MM.1S (cell line): ENCODE measurements at regions not wholly inside any gene's neighbourhood (a gene's known extent, or its start where the extent isn't known, plus 50 kb on each side); places are given as distances from the start of the nearest gene placed in this dataset.

Experiments
- DNase-seq: peaks from one replicate; pipeline ENCODE4 v3.0.0-alpha.2; 2015
- H2AFZ ChIP-seq: fragments of 300-600 bp; sonication (generic); 2 replicates; pipeline ENCODE4 v1.6.0; 2016; ENCODE audit warnings: antibody characterized with exemption, low read length
- H3F3A ChIP-seq: fragments of 300-600 bp; sonication (generic); 2 replicates; pipeline ENCODE4 v1.6.1; 2016; ENCODE audit warnings: mild to moderate bottlenecking, antibody characterized with exemption, low read length, moderate library complexity, mixed read lengths; ENCODE audit not compliant: insufficient read depth
- H3K27ac ChIP-seq: fragments of 300-600 bp; sonication (generic); 2 replicates; pipeline ENCODE4 v1.5.1; 2016; ENCODE audit warnings: mild to moderate bottlenecking, low read length
- H3K27me3 ChIP-seq: fragments of 300-600 bp; sonication (generic); replicated peaks from 2 replicates; pipeline ENCODE4 v1.6.0; 2016; ENCODE audit warnings: low read length; ENCODE audit not compliant: insufficient read depth
- H3K36me3 ChIP-seq: fragments of 300-600 bp; sonication (generic); replicated peaks from 2 replicates; pipeline ENCODE4 v1.6.1; 2016; ENCODE audit warnings: mild to moderate bottlenecking, low read length, mixed read lengths; ENCODE audit not compliant: insufficient read depth
- H3K4me1 ChIP-seq: fragments of 300-600 bp; sonication (generic); 2 replicates; pipeline ENCODE4 v1.6.1; 2016; ENCODE audit warnings: low read length, mixed read lengths
- H3K4me2 ChIP-seq: fragments of 300-600 bp; sonication (generic); 2 replicates; pipeline ENCODE4 v1.6.0; 2016; ENCODE audit warnings: low read depth, low read length
- H3K4me3 ChIP-seq: fragments of 300-600 bp; sonication (generic); 2 replicates; pipeline ENCODE4 v1.5.1; 2016; ENCODE audit warnings: low read length, mixed read lengths
- H3K79me2 ChIP-seq: fragments of 300-600 bp; sonication (generic); 2 replicates; pipeline ENCODE4 v1.6.1; 2016; ENCODE audit warnings: mixed run types, low read length, mixed read lengths
- H3K9ac ChIP-seq: fragments of 300-600 bp; sonication (generic); 2 replicates; pipeline ENCODE4 v1.6.1; 2016; ENCODE audit warnings: low read length, mixed read lengths
- H3K9me2 ChIP-seq: fragments of 300-600 bp; sonication (generic); replicated peaks from 2 replicates; pipeline ENCODE4 v1.6.1; 2016; ENCODE audit warnings: mild to moderate bottlenecking, low read length, mixed read lengths; ENCODE audit not compliant: insufficient read depth
- H3K9me3 ChIP-seq: fragments of 300-600 bp; sonication (generic); replicated peaks from 2 replicates; pipeline ENCODE4 v1.6.1; 2016; ENCODE audit warnings: mild to moderate bottlenecking, low read length, mixed read lengths; ENCODE audit not compliant: insufficient read depth
- H4K20me1 ChIP-seq: fragments of 300-600 bp; sonication (generic); 2 replicates; pipeline ENCODE4 v1.6.1; 2016; ENCODE audit warnings: mild to moderate bottlenecking, low read length, moderate library complexity, mixed read lengths; ENCODE audit not compliant: insufficient read depth
- CTCF ChIP-seq: fragments of 300-600 bp; sonication (generic); IDR thresholded peaks from 2 replicates; pipeline ENCODE4 v1.5.1; 2016; ENCODE audit warnings: antibody characterized with exemption, low read length, mixed read lengths
- EZH2 ChIP-seq: fragments of 300-600 bp; sonication (generic); optimal IDR thresholded peaks from 2 replicates; pipeline ENCODE3; 2017; ENCODE audit warnings: low read depth, mild to moderate bottlenecking, antibody characterized with exemption, low read length, mixed read lengths
- EZH2phosphoT487 ChIP-seq: fragments of 300-600 bp; sonication (generic); IDR thresholded peaks from 2 replicates; pipeline ENCODE4 v1.6.1; 2018; ENCODE audit warnings: antibody characterized with exemption, low read length

GRCh38 chr1:101745551-101746270 is 251.0 kb downstream of the OLFM3 start:
- DNase-seq = no peak
- Histone ChIP-seq H3K79me2 (no peaks in the 10 kb centered on the region), H3K9me3 (no peaks in the 10 kb centered on the region), H3K9me2 (no peaks in the 10 kb centered on the region), H3K27ac (no peak overlapping the region), H3K36me3 (no peaks in the 10 kb centered on the region), H3F3A (no peaks in the 10 kb centered on the region), H4K20me1 (no peaks in the 10 kb centered on the region), H3K4me1 (0 out of 2 replicates have a peak, but pooled peaks cover 4% of the 10 kb centered on the region), H3K4me2 (no peak overlapping the region), H2AFZ (no peak overlapping the region), H3K27me3 (no peaks in the 10 kb centered on the region), H3K4me3 (no peak overlapping the region), H3K9ac (no peak overlapping the region)
- TF ChIP-seq EZH2 (no peak), CTCF (no peak), EZH2phosphoT487 (no peak)

GRCh38 chr1:101748077-101748476 is 248.6 kb downstream of the OLFM3 start:
- Histone ChIP-seq H3K9ac (no peak overlapping the region), H2AFZ (no peak overlapping the region), H3K9me2 (no peaks in the 10 kb centered on the region), H3K4me2 (no peak overlapping the region), H3K27ac (no peak overlapping the region), H4K20me1 (no peaks in the 10 kb centered on the region), H3K4me1 (no peaks in the 10 kb centered on the region), H3K9me3 (no peaks in the 10 kb centered on the region), H3K79me2 (no peaks in the 10 kb centered on the region), H3F3A (no peaks in the 10 kb centered on the region), H3K27me3 (no peaks in the 10 kb centered on the region), H3K4me3 (no peak overlapping the region), H3K36me3 (no peaks in the 10 kb centered on the region)
- no peak for DNase-seq
- no peak for TF ChIP-seq CTCF
- no peak for TF ChIP-seq EZH2phosphoT487
- TF ChIP-seq EZH2 = no peak
